SU-DHL-6 (cell line): ENCODE measurements at regions not wholly inside any gene's neighbourhood (a gene's known extent, or its start where the extent isn't known, plus 50 kb on each side); places are given as distances from the start of the nearest gene placed in this dataset.
"Not testable (repeated sequence)": the region's sequence is repeated elsewhere in the genome, so short reads cannot be mapped to it uniquely, and the experiment has no call there.

Experiments
- H2AFZ ChIP-seq: fragments of 200-600 bp; sonication (generic); 2 replicates; pipeline ENCODE4 v1.6.1; 2014; ENCODE audit warnings: low read depth, mild to moderate bottlenecking, moderate library complexity, mixed read lengths, antibody characterized with exemption, low read length; ENCODE audit not compliant: severe bottlenecking
- H3F3A ChIP-seq: fragments of 200-600 bp; shearing (Covaris generic); 2 replicates; pipeline ENCODE4 v1.6.0; 2016; ENCODE audit warnings: antibody characterized with exemption, mild to moderate bottlenecking; ENCODE audit not compliant: insufficient read depth
- H3K27ac ChIP-seq: fragments of 200-600 bp; sonication (generic); 2 replicates; pipeline ENCODE4 v1.5.1; 2016; ENCODE audit warnings: low read depth, mild to moderate bottlenecking, low read length, moderate library complexity, mixed read lengths
- H3K27me3 ChIP-seq: fragments of 200-600 bp; sonication (generic), shearing (Covaris generic); 2 replicates; pipeline ENCODE4 v1.6.0; 2014; ENCODE audit warnings: mild to moderate bottlenecking, low read length
- H3K36me3 ChIP-seq: fragments of 200-600 bp; sonication (generic); 2 replicates; pipeline ENCODE4 v1.6.1; 2014; ENCODE audit warnings: mild to moderate bottlenecking, low read length, mixed read lengths
- H3K4me2 ChIP-seq: fragments of 300-600, 200-600 bp; shearing (Covaris generic), sonication (generic); 2 replicates; pipeline ENCODE4 v1.6.0; 2014; ENCODE audit warnings: low read length, low read depth, mild to moderate bottlenecking; ENCODE audit not compliant: poor library complexity, severe bottlenecking
- H3K4me3 ChIP-seq: fragments of 200-600 bp; sonication (generic); 2 replicates; pipeline ENCODE4 v1.5.1; 2014; ENCODE audit warnings: antibody characterized with exemption, low read length, mild to moderate bottlenecking, mixed read lengths; ENCODE audit not compliant: insufficient read depth, poor library complexity, severe bottlenecking
- H3K79me2 ChIP-seq: fragments of 200-600 bp; sonication (generic); 2 replicates; pipeline ENCODE4 v1.6.1; 2014; ENCODE audit warnings: mild to moderate bottlenecking, low read length, moderate library complexity; ENCODE audit not compliant: insufficient read depth
- H3K9ac ChIP-seq: fragments of 200-600 bp; sonication (generic); 2 replicates; pipeline ENCODE4 v1.7.0; 2014; ENCODE audit warnings: mild to moderate bottlenecking, low read length
- H3K9me2 ChIP-seq: fragments of 200-600 bp; sonication (generic); replicated peaks from 2 replicates; pipeline ENCODE4 v1.6.1; 2014; ENCODE audit warnings: low read length; ENCODE audit not compliant: insufficient read depth
- H3K9me3 ChIP-seq: fragments of 200-600 bp; sonication (generic); 2 replicates; pipeline ENCODE4 v1.6.1; 2014; ENCODE audit warnings: low read length, mixed read lengths; ENCODE audit not compliant: insufficient read depth
- H4K20me1 ChIP-seq: fragments of 200-600 bp; sonication (generic); 2 replicates; pipeline ENCODE4 v1.6.1; 2014; ENCODE audit warnings: low read depth, mild to moderate bottlenecking, antibody characterized with exemption, low read length, moderate library complexity, mixed read lengths

DNA sequence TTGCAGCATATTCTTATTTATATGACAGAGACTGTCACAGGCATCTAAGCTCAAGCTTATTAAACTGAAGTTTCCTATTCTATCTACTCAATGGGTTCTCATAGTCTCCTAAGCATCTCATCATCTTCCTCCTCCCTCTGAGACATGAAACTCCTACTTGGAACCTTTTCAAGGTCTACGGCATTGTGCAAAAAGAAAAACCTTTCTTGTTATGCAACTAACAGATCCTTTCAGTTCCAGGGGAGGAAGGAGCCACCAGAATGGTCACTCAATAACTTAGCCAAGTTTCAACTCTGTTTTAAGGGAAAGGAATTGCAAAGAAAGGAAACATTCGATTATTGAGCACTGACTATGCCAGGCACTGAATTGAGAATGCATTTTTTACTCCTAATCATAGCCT, 98.1 kb upstream of the RRN3 start:
- not testable (repeated sequence) for H3K27ac ChIP-seq, H3K36me3 ChIP-seq, H3K79me2 ChIP-seq, H3K4me2 ChIP-seq, H3K9ac ChIP-seq, H3K9me2 ChIP-seq, H3K27me3 ChIP-seq, H3K9me3 ChIP-seq, H4K20me1 ChIP-seq, H3F3A ChIP-seq, H2AFZ ChIP-seq, H3K4me3 ChIP-seq

DNA sequence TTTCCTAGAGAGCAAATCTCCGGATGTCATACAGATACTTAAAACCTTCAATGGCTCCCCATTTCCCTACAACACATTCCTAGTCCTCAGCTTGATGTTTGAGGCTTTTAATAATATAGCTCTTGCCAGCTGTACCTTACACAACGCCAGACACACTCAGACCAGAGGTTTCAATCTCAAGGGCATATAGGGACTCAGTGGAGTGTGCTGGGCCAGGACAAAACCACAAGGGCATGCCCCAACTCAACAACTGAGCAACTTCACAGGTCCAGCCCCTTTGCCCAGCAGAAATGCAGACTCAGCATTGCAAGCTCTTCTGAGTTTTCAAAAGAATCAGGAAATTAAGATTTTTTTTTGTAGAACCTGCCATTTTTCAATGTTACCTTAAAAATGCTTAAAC, 95.4 kb upstream of the RRN3 start:
- H3K79me2 ChIP-seq, H3K4me2 ChIP-seq, H3K27me3 ChIP-seq, H3K9me3 ChIP-seq, H4K20me1 ChIP-seq, H3K9me2 ChIP-seq, H3F3A ChIP-seq, H3K36me3 ChIP-seq, H3K9ac ChIP-seq, H3K27ac ChIP-seq, H3K4me3 ChIP-seq, H2AFZ ChIP-seq: not testable (repeated sequence)
